GM21360 (cell line): ENCODE measurements at regions not wholly inside any gene's neighbourhood (a gene's known extent, or its start where the extent isn't known, plus 50 kb on each side); places are given as distances from the start of the nearest gene placed in this dataset.
"Not testable (repeated sequence)": the region's sequence is repeated elsewhere in the genome, so short reads cannot be mapped to it uniquely, and the experiment has no call there.

Experiments
- ATAC-seq: cut with Tn5 transposase; IDR thresholded peaks from one replicate; pipeline ENCODE4 v1.9.1; 2021; ENCODE audit warnings: mild to moderate bottlenecking, moderate library complexity; ENCODE audit not compliant: unreplicated experiment

DNA sequence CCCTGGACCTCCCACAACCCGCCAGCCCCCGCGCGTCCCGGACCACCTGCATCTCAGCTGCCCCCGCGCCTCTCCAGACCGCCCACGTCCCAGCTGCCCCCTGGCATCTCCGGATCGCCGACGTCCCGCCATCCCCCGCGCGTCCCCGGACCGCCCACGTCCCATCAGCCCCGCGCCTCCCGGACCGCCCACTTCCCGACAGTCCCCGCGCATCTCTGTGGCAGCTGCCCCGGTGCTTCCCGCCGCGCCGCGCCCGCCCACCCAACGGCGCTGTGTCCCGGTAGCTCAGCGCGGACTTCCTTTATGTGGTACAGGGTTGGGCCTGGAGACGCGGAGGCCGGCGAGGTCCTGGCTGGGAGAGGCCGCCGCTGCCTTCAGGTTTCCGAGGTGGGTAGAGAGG lies 874.9 kb downstream of the TMEM121 start:
- ATAC-seq = not testable (repeated sequence)

DNA sequence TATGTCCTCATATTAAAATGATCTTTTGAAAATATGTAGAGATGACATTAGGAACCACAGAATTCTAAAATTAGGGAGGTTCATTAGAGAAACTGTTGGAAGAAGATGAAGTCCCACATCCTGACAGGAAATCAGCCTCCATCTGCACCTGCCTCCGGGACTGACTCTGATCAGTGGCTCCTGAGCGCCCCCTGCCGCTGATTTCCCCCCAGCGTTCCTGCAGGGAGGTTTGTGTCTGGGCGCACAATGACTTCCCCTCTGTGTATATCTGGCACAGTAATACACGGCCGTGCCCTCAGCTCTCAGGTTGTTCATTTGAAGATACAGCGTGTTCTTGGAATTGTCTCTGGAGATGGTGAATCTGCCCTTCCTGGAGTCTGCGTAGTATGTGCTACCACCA lies 883.8 kb downstream of the TMEM121 start:
- ATAC-seq = not testable (repeated sequence)

DNA sequence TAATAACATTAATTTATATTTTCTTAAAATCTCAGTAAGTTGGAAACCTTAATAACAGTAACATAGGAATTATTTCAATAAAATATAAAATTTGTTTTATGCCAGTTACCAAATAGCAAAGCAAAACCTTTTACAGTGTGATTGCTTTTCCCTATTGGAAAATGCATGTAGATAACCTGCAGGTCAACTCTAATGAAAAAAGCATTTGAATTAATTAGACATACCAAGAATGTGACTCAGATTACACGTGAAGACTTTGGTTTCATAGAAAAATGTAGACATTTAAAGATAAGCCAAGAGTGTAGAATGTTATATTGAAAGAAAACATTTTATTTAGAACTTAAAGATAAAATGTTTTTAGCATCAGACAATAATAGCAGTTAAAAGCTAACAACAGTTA lies 888.1 kb downstream of the TMEM121 start:
- no peak for ATAC-seq

DNA sequence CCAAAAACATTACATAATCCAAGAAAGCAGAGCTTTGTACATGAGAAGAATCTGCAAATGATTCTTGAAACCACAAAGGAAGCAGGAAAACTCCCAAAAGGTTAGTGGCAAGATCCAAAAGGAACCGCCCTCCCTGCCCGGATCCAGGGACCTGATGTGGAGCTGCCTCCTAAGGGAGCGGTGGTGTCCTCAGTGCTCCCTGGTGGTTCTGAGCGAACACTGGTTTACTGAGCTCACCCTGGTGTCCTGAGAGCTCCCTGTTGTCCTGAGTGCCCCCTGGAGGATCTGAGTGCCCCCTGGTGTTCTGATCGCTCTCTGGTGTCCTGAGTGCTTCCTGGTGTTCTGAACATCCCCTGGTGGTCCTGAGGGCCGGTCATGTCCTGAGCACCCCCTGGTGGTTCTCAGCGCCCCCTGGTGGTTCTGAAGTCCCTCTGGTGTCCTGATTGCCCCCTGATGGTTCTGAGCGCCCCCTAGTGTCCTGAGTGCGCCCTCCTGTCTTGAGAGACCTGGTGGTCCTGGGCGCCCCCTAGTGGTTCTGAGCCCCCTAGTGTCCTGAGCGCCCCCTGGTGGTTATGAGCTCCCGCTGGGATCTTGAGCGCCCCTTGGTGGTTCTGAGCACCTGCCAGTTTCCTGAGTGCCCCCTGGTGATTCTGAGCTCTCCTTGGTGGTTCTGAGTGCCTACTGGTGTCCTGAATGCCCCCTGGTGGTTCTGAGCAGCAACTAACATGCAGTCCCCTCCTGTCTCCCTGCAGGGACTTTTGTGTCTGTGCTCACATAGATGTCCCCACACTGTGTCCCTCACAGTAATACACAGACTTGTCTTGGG lies 891.1 kb downstream of the TMEM121 start:
- peak; percentile 93 for ATAC-seq

DNA sequence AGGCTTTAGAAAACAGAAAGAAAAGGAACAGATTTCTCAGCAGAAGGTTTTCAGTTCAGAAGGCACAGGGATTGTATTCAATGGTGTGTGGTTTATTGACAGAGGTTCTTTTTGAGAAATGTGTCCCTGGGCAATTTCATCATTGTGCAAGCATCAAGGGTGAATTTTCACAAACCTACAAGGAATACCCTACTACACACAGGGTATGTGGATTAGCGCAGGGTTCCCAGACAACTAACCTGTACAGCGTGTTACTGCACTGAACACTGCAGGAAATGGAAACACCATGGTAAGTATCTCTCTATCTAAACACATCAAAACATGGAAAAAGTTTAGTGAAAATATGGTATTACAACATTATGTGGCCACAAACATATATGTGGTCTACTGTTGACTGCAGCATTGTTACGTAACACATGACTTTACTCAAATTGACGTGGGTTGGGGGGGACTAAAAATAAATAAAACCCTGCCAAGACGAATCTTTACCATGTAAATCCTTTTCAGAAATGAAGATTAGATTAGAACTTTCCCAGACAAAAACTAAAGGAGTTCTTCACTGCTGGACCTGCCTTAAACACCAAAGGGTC lies 893.1 kb downstream of the TMEM121 start:
- no peak for ATAC-seq

DNA sequence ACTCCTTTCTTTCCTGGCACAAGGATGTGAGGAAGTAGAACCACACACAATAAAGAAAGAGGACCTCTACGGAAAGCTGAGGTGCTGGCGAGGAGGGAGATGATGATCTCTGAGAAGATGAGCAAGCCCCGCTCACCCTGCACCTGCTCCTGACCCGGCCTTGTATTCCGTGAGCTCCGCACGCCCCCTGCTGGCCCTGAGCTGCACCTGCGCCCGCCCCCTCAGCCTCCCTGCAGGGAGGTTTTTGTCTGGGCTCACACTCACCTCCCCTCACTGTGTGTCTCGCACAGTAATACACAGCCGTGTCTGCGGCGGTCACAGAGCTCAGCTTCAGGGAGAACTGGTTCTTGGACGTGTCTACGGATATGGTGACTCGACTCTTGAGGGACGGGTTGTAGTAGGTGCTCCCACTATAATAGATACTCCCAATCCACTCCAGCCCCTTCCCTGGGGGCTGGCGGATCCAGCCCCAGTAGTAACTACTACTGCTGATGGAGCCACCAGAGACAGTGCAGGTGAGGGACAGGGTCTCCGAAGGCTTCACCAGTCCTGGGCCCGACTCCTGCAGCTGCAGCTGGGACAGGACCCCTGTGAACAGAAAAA lies 895.1 kb downstream of the TMEM121 start:
- ATAC-seq = not testable (repeated sequence)

DNA sequence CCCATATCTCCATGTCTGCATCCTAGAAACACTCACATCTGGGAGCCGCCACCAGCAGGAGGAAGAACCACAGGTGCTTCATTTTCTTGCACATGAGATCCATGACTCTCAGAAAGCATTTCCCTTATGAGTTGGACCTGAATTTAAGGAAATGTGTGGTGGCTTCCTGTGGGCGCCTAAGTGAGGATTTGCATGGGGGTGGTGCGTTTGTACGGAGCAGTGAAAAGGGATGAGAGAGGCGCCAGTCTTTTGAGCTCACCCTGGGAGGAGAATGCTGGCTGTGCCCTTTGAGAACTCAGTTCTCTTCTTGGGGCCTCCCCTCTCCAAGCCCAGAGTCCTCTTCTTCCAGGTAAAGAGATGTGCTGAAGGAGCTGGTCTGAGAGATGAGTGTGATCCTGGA lies 895.7 kb downstream of the TMEM121 start:
- no peak for ATAC-seq

DNA sequence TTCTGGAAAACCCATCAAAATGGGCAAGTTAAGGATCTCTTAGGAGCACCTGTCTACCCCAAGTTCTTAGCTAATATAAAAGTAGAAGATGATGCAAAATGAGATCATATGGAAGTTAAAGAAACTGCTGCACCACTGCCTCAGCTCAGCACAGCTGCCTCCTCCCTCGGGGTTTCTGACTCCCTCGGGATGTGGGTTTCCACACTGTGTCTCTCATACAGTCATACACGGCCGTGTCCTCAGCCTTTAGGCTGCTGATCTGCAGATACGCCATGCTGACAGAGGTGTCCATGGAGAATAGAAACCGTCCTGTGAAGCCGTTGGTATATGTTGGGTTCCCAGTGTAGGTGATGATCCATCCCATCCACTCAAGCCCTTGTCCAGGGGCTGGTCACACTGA lies 898.8 kb downstream of the TMEM121 start:
- not testable (repeated sequence) for ATAC-seq

DNA sequence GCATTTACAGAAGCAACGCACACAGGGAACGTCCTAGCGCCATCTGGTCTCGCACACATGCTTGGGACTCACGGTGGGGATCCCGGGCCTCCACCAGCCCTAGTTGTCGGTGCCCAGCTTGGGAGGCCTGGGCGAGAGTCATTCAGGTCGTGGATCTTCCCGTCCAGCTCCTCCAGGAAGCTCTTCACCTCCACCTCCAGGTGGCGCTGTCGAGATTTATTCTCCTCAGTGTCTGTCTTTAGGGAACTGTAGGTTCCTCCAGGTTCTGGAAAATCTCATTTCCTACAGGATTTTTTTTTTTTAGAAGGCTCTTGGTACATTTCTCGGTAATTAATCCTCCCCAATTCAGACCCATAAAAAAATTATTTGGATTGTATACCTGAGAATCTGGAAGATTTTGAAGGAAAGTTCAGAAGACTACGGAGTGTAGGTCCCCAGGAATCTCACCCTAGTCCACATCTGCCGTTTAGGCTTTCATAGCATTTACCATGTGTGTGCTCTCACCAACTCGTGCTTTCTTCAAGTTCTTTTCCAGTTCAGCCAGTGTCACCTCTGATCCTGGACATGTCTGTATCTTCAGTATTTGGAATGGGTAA lies 910.0 kb downstream of the TMEM121 start:
- no peak for ATAC-seq

DNA sequence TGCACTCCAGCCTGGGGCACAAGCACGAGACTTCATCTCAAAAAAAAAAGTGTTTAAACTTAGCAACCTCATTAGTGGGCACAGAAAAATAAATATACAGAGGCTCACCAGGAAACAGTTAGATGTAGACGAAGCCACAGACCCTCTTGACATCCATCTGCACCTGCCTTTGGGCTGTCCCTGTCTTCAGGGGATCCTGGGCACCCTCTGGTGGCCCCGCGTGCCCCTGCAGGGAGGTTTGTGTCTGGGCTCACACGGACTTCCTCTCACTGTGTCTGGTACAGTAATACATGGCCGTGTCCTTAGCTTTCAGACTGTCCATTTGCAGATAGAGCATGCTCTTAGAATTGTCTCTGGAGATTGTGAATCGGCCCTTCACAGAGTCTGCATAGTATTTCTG lies 916.5 kb downstream of the TMEM121 start:
- no peak for ATAC-seq

DNA sequence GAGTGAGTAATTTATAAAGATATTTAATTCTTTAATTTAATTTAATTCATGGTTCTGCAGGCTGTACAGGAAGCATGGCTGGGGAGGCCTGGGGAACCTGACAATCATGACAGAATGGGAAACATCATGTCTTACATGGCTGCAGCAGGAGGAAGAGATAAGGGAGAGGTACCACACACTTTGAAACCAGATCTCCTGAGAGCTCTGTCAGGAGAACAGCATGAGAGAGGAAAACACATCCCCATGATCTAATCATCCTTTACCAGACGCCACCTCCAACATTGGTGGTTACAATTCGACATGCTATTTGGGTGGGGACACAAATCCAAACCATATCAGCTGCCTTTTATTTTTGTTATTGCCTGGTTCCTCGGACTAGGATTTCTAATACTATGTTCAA lies 928.6 kb downstream of the TMEM121 start:
- ATAC-seq = no peak

DNA sequence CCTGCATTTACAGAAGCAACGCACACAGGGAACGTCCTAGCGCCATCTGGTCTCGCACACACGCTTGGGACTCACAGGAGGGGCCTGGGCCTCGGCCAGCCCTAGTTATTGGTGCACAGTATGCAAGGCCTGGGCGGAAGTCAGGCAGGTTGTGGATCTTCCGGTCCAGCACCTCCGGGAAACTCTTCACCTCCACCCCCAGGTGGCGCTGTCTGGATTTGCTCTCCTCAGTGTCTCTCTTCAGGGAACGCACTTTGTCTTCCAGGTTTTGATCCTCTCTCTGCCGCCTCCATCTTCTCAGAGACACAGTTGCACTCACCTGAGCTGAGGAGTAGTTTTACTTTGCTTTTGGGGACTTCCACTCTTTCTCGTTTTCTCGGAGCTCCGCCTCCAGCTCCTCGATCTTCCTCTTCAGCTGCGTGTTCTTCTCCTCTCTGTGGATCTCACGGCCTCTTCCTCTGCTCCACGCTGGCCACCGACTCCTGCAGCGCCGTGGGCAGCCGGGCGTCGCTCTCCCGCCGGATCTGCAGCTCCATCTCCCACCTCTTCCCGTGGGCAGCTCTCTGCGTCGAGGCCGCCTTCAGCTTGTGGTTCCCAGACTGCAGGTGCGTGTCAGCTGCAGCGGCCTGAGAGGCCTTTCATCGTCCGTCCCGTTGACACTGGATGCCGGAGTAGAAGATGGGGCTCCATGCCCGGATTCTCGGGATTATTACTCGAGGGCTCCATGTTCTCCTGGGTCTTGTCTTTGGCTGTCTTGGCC lies 933.8 kb downstream of the TMEM121 start:
- ATAC-seq = no peak

DNA sequence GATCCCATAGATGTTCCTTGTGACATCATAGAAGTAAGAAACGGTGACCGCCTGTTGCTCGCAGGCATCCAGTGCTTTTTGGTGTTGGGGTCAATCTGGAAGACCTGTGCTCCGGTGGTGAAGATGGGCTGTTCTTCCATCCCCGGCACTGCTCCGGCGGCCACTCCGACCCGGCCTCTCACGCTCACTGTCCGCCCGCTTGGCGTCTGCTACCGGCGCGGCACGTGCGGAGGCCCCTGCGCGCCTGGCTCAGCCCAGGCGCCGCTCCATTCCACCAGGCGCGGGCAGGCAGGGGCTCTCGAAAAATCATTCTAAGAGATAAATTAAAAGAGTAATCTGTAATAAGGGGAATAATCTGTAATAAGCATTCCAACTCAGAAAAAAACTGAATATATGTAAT lies 934.5 kb downstream of the TMEM121 start:
- no peak for ATAC-seq

DNA sequence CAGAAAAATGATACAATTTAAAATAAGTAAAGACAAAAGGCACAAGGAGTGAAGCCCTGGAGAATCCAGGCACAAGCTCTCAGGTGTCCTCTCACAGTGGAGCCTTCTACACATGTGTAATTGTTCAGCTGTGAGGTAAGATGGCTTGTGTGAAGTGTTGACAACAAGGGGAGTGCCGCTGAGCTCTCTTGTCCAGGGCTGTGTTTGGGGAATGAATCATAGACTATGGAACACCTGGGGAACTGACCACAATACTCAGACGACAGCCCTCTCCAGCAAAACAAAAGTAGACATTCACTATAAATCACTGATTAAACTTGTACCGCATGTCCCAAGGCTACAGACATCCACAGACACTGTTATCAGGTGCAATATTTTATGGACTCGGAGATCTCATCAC lies 940.1 kb downstream of the TMEM121 start:
- not testable (repeated sequence) for ATAC-seq

DNA sequence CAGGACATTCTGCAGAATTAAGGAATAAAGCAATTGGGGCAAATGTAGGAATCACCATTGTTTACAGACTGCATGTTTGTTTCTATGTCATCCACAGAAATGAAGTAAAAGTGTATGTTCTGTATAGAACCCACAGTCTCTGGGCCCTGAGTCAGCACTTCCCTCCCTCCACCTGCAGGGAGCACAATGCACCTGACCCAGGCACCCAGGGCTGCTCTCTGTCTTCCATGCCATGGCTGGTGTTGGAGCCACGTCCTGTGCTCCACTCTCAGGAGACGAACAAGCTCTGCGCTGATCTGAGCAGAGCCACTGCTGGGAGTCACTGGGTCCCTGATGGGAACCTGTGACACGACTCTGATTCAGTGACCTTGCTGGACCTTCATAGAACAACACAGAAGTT lies 942.5 kb downstream of the TMEM121 start:
- ATAC-seq = not testable (repeated sequence)

DNA sequence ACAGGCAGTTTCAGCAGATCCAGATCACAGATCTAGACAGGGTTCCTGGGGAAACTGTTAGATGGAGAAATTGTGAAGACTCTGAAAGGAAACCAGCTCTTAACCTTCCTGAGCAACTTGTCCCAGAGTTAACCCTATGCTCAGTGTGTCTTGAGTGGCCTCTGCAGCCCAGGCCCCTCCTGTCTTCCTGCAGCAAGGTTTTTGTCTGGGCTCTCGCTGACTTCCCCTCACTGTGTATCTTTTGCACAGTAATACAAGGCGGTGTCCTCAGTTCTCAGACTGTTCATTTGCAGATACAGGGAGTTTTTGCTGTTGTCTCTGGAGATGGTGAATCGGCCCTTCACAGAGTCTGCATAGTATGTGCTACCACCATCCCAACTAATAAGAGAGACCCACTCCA lies 943.6 kb downstream of the TMEM121 start:
- ATAC-seq = not testable (repeated sequence)

DNA sequence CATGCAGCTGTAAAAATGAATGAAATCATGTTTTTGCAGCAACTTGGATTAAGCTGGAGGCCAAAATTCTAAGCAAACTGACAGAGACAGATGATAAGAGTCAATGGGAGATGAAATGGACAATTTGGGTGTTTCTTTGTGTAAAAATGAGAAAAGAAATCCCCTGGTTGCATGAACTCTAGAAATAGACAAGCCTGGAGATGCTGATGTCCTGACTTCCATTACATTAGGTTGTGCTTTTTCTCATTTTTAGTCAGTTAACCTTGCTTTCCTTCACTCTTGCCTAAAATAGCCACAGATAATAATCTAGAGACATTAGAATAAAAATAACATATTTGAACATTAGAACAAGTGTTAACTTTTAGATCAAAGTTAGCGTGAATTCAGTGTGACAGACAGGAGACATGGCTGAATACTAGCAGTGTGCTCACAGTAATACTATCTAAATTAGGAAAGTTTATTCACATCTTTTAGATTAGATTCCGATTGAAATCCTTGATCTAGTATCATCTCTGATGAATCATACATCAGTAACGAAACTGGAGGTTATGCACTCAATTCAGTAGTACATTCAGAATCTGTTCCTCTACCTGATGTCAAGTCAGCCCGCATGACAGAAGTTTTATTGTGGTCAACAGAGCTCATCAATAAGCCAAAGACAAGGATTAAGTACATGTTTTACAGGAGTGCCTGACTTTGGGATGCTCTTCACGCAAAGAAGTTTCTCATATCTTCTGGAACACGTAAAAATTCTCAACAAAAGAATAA lies 948.1 kb downstream of the TMEM121 start:
- not testable (repeated sequence) for ATAC-seq

DNA sequence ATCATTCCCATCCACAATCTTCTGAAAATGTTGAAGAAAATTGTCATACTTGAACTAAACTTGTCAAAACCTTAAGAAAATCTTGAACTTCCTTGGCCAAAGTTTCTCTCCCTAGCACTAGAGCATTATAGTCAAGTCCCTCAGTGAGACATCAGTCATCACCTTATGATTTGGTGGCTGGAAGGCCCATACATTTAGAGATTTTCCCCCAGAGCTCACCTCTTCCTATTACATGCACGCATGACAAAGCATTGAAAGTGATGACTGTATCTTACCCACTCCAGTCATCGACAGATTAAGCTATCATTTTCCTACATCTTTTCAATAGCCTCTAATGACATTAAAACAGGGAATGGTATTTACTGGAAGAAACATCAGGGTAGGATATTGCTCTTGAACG lies 948.8 kb downstream of the TMEM121 start:
- not testable (repeated sequence) for ATAC-seq

DNA sequence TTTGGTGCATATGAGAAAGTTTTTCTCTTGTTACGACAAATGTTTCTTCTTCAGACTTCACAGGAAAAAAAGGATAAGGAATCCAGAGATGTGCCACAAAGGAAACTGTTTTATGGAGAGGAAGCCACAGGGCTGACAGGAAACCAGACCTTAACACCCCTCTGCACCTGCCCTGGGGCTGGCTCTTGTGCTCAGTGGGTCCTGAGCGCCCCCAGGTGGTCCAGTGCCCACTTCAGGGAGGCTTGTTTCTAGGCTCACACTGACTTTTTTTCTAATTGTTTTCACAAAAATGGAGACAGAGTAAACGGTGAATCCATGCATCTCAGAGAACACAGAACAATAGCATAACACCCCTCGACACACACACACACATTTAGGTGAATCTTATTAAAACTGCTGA lies 951.2 kb downstream of the TMEM121 start:
- ATAC-seq = not testable (repeated sequence)

DNA sequence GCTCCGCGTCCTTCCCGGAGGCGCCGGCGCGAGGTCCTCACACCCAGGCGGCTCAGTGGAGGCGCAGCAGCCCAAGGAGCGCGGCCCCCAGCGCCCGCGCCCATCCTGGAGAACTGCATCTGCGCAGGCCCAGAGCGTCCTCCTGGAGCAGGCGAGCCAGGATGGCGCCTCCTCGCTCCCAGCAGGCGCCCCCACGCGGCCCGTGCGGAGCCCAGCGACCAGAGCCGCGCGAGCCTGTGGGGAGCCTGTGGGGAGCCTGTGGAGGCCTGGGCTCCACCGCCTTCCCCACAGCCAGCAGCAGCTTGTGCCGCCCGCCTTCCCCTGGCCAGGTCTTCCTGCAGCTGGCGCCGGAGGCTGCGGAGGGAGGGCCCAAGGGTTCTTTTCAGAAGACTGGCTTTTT lies 953.9 kb downstream of the TMEM121 start:
- ATAC-seq = not testable (repeated sequence)
